ENCODE measurements at regions not wholly inside any gene's neighbourhood (a gene's known extent, or its start where the extent isn't known, plus 50 kb on each side); places are given as distances from the start of the nearest gene placed in this dataset.

DNA sequence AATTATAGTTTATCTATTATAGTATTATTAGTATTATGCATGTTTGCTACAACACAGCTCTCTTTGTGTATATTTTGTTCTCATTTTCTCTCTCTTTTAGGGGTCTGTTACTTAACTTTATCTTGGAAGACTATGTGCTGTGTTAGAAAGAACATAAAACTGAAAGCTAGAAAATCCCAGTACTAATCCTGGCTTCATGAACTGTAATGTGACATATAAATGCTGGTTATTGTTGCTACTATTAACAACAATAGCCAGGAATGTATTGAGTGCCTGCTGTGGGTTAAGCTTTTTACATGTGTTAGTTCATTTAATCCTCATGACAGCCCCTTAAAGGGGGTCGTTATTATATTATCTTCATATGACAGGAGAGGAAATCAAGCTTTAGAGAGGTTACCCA, 170.0 kb upstream of the DTNBP1 start:
- TF ChIP-seq, protein P1, sequence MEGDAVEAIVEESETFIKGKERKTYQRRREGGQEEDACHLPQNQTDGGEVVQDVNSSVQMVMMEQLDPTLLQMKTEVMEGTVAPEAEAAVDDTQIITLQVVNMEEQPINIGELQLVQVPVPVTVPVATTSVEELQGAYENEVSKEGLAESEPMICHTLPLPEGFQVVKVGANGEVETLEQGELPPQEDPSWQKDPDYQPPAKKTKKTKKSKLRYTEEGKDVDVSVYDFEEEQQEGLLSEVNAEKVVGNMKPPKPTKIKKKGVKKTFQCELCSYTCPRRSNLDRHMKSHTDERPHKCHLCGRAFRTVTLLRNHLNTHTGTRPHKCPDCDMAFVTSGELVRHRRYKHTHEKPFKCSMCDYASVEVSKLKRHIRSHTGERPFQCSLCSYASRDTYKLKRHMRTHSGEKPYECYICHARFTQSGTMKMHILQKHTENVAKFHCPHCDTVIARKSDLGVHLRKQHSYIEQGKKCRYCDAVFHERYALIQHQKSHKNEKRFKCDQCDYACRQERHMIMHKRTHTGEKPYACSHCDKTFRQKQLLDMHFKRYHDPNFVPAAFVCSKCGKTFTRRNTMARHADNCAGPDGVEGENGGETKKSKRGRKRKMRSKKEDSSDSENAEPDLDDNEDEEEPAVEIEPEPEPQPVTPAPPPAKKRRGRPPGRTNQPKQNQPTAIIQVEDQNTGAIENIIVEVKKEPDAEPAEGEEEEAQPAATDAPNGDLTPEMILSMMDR (IDR thresholded peaks at IDR 0.05; ENCODE audit: borderline replicate concordance, control extremely low read depth, extremely low read depth, insufficient read depth, missing control alignments) = no peak
- in situ Hi-C loops (cut with MboI; ENCODE audit: low sequenced_read_pairs, unreplicated experiment) = no loop called here
- no peak for DNase-seq (ENCODE audit: low spot score)

DNA sequence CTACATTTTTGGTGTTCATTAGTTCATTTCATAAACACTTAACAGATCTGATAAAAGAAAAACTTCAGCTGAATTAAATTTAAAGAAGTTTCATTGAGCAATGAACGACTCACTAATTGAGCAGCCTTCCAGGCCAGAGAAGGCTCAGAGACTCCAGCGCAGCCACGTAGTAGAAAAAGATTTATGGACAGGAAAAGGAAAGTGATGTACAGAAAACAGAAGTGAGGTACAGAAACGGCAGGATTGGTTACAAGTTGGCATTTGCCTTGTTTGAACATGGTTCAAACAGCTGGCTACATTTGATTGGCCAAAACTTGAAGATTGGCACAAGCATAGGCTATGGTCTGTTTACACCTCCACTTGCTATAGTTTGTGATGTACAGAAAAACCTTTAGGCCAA, 166.3 kb upstream of the DTNBP1 start:
- DNase-seq (ENCODE audit: low spot score) = no peak
- in situ Hi-C loops (cut with MboI; ENCODE audit: low sequenced_read_pairs, unreplicated experiment) = no loop called here

DNA sequence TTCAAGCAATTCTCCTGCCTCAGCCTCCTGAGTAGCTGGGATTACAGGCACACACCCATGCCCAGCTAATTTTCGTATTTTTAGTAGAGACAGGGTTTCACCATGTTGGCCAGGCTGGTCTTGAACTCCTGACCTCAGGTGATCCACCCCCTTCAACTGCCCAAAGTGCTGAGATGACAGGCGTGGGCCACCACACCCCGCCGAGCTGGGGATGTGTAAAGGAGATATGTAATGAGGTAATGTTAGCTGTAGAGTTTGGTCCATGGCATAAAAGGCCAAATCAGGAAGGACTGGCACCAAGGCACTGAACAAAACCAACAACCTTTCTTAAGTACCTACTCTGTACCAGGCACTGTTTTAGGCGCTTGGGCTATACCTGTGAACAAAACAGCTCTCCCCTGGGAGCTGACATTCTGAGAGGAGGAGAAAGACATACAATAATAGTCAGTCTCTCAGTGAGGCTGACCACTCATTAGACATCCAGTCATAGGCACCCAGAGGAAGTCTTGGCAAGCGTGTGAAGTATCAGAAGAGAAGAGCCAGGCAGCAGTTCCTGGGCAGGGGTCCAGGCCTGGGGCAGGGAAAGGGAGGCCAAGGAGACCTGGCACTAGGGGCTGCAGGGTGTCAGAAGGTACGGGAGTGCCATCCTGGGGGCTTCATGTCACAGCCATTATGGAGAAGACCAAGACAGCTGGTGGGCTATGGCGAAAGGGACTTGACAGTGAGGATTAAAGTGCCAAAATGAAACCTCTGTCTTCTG, 164.8 kb upstream of the DTNBP1 start:
- in situ Hi-C loops (cut with MboI; ENCODE audit: low sequenced_read_pairs, unreplicated experiment) = no loop called here
- TF ChIP-seq, protein P1 (IDR thresholded peaks at IDR 0.05; ENCODE audit: borderline replicate concordance, control extremely low read depth, extremely low read depth, insufficient read depth, missing control alignments) = no peak
- DNase-seq (ENCODE audit: low spot score) = no peak

More for the DNA sequence above, 166.3 kb upstream of the DTNBP1 start:
- TF ChIP-seq, protein P1 (IDR thresholded peaks at IDR 0.05; ENCODE audit: borderline replicate concordance, control extremely low read depth, extremely low read depth, insufficient read depth, missing control alignments) = no peak

DNA sequence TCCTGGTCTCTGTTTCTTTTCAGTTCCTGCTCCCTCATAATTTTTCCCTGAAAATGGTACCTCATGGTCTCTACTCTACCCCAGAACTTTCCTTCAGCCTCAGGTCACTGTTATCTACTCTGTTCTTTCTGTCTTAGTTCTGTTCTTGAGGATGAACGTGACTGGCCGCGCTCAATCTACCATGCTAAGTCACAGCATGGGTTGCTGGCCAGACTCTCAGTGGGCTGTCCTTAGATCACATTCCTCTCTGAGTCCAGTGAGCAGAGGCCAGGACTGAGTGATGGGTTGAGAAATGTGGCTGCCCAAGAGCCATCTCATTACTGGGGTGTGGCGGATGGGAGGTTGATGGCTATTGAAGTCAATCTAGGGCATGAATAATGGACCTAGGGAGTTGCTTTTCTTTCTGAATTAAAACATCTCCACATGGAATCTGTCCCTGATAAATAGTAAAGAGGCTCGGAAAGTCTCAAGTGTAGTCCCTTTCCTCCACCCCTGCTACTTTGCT, 164.0 kb upstream of the DTNBP1 start:
- DNase-seq (ENCODE audit: low spot score) = no peak
- in situ Hi-C loops (cut with MboI; ENCODE audit: low sequenced_read_pairs, unreplicated experiment) = no loop called here
- TF ChIP-seq, protein P1 (IDR thresholded peaks at IDR 0.05; ENCODE audit: borderline replicate concordance, control extremely low read depth, extremely low read depth, insufficient read depth, missing control alignments) = no peak

- DNase-seq (ENCODE audit: low spot score) = no peak
- TF ChIP-seq, protein P1 (IDR thresholded peaks at IDR 0.05; ENCODE audit: borderline replicate concordance, control extremely low read depth, extremely low read depth, insufficient read depth, missing control alignments) = no peak
- in situ Hi-C loops (cut with MboI; ENCODE audit: low sequenced_read_pairs, unreplicated experiment) = no loop called here
These were observed 162.6 kb upstream of the DTNBP1 start for GRCh38 chr6:15825332-15825930.

DNA sequence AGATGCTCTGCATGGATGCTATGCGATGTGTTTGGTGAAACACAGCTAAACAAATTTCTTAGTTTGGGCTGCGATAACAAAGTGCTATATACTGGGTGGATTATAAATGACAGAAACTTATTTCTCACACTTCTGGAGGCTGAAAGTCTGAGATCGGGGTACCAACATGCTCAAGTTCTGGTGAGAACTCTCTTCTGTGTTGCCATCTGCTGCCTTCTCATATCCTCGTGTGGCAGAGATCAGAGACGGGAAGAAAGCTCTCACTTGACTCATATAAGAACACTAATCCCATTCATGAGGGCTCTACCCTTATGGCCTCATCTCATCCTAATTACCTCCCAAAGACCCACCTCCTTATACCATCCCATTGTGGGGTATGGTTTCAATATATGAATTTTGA, 162.0 kb upstream of the DTNBP1 start:
- DNase-seq (ENCODE audit: low spot score) = no peak
- in situ Hi-C loops (cut with MboI; ENCODE audit: low sequenced_read_pairs, unreplicated experiment) = no loop called here
- TF ChIP-seq, protein P1 (IDR thresholded peaks at IDR 0.05; ENCODE audit: borderline replicate concordance, control extremely low read depth, extremely low read depth, insufficient read depth, missing control alignments) = no peak

All from GM13976 (cell line).